HG03571 (cell line): ENCODE measurements at regions not wholly inside any gene's neighbourhood (a gene's known extent, or its start where the extent isn't known, plus 50 kb on each side); places are given as distances from the start of the nearest gene placed in this dataset.
"Not testable (repeated sequence)": the region's sequence is repeated elsewhere in the genome, so short reads cannot be mapped to it uniquely, and the experiment has no call there.

Source experiments
- ATAC-seq: cut with Tn5 transposase; IDR thresholded peaks from one replicate; pipeline ENCODE4 v1.9.1; 2021; ENCODE audit not compliant: unreplicated experiment

GRCh38 chr6:151671195-151671594 lies 136.3 kb upstream of the ESR1 start:
- ATAC-seq, result no peak

DNA sequence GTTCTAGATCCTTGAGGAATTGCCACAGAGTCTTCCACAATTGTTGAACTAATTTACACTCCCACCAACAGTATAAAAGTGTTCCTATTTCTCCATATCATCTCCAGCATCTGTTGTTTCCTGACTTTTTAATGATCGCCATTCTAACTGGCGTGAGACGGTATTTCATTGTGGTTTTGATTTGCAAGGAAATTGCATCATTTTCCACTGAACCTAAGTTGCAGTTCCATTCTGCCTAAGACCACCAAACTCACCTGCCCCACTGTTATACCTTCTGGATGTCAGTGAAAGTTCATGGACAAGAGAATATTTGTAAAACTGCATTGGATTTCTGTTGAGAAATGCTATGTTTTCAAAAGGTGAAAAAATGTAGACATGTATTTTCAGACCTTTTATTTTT lies 132.9 kb upstream of the ESR1 start:
- no peak for ATAC-seq

- peak; percentile 97 for ATAC-seq
Measured at GRCh38 chr6:151675746-151676459, 131.6 kb upstream of the ESR1 start.

GRCh38 chr6:151676460-151676945 lies 131.0 kb upstream of the ESR1 start:
- ATAC-seq, result no peak

DNA sequence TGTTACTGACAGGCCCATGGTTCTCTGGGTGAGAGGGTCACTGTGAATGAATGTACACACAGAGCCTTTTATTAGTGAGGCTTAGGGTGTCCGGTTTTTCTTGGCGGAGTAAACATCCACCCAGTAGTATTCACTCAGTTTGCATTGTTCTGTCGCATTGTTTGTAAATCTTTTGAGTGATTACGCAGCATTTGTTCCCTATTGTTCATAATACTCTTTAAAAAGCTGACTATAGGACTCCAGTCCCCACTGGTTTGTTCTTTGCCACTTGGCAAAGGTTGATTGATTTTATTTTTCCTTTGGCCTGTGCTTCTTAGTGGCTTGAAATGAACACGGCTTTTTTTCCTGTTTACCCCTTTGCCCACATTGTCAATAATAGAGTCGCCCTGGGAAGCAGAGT lies 130.1 kb upstream of the ESR1 start:
- no peak for ATAC-seq

- ATAC-seq, result no peak
Measured at GRCh38 chr6:151679081-151679480, 128.4 kb upstream of the ESR1 start.

DNA sequence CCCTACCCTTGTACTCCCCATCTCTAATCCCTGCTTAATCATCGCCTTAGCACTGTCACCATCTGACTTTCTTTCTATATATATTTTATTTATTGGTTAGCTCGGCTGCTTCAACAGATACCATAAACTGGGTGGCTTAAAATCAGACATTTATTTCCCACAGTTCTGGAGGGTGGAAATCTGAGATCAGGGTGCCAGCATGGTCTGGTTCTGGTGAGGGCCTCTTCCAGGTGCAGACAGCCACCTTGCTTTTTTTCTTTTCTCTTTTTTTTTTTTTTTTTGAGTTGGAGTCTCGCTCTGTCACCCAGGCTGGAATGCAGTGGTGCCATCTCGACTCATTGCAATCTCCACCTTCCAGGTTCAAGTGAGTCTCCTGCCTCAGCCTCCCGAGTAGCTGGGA lies 127.5 kb upstream of the ESR1 start:
- no peak for ATAC-seq

DNA sequence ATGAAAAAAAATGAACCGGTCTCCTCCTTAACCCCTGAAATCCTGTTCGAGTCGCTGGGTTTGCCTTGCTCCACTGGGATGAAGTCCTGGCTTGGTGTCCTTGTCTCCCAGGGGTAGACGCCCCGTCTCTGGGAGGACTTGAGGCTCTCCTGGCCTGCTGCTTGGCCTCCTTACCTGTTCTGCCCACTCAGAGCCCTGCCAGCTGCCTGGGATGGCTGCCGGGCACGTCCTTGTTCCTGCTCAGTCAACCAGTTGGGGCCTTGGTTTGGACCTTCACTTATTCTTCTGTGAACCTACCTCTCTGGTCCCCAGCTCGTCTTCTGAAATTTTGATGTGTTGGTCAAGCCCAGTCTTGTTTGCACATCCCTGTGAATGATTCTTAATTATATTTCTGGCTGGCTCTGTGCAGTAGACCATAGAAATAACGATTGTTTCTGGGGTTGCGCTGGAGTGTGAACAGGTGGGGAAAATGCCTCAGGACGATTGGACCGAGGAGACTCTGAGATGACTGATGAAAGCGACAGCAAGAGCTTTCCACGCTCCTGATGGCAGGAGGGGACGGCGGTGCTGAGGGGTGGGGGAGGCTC lies 126.5 kb upstream of the ESR1 start:
- ATAC-seq, result no peak

DNA sequence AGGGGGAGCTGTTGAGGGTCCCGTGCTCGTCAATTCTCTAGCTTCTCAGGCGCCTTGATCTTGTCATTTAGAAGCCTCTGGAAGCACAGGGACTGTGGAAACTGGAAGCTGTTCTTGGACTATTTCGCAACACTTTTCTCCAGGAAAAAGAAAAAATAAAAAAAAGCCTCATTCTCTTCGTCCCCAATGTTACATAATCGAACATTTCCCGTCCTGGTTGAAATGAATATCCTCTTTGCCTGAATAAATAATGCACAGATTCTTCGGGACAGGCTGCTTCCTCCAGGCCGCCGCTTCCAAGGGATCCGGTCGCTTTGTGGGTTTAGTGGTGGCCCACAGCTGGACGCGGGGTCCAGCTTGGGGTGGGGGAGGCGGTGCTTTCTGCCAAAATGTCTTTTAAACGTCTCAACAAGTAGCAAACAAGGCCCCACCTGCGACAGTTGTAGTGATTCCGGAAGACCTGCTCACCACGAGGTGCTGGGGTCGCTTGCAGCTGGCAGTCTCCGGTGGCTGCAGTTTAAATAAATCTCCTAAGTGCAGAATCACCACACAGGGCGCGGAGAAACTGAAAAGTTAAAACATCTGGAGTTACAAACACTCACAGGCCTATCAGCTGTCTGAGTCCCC lies 125.9 kb upstream of the ESR1 start:
- no peak for ATAC-seq

DNA sequence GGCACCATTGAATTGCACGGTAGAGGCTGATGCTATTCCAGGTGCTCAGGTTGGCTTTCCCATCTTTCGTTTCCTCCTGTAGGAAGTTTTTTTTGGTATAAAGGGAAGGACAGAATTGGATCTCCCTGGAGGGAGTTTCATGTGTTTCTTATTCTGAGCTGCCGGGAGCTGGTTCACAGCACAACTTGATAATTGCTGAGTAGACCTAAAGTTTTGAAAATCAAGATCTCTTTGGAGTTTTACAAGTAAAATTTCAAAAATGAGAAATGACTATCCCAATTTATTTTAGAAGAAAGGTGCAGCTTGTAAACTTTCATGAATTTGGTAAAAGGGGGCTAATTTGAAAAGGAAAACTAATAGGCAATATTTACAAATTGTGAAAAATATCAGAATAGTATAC lies 125.2 kb upstream of the ESR1 start:
- ATAC-seq, result no peak

DNA sequence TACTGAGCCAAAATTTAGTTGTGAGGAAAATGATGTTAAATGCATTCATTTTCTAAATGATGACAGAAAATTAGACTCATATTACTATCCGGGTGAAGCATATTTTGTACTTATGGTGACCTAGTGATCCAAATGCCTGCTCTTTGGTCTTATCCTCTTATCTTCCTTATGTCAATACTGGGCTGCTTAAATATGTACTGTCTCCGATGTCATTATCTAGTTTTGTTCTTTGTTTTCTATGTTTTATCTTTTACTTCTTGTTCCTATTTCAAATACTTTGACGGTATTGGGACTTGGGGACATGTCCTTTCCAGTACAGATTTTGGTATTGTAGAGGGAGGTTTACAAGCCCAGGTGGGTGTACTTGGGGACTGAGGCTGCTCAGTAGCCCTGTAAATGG lies 124.6 kb upstream of the ESR1 start:
- ATAC-seq, result no peak

DNA sequence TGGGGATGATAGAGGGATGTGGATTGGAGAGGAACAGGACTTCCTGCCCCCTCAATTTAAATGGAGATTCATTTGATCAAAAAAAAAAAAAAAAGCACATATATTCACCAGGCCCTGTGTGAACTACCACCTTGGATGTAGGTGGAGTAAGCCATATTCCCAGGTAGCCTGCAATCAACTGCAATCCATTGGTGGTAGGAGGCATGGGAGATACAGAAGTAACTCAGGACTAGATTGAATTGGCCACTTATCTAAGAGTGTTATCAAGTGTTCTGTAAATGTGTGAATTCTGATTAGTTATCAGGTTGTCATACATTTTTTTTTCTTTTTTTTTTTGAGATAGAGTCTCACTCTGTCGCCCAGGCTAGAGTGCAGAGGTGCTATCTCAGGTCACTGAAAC lies 124.1 kb upstream of the ESR1 start:
- no peak for ATAC-seq

DNA sequence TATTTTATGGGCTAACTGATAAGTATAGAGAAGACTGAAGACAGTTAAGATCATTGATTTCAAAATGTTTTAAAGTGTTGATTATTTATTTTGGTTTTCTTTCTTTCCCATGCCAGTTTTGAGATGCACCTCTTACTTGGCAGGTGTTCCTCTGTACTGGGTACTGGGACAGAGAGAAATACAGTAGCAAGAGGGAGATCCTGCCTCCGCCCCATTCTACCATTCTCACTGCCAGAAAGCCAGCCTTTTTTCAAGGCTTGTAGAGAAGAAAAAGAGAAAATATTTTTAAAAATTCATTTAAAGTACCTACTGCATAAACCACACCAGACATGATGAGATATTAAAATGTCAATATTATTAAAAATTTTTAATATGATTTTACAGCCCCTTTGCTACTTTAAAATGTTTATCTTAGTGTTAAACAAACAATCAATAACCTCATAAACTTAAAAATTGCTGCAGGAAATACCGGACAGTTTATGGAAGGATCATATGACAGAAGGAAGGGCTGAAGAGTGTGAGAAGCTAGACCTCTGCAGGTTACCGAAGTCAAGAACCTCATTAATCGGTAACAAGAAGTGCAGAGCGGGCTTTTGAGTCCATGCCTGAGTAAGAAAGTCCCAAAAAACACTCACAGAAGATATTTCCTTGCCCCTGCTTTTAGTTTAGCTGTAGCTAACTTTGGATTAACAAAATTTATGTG lies 117.8 kb upstream of the ESR1 start:
- no peak for ATAC-seq

GRCh38 chr6:151690303-151690702 lies 117.2 kb upstream of the ESR1 start:
- ATAC-seq, result peak; percentile 30

GRCh38 chr6:151690768-151691562 lies 116.5 kb upstream of the ESR1 start:
- ATAC-seq, result peak; percentile 95

DNA sequence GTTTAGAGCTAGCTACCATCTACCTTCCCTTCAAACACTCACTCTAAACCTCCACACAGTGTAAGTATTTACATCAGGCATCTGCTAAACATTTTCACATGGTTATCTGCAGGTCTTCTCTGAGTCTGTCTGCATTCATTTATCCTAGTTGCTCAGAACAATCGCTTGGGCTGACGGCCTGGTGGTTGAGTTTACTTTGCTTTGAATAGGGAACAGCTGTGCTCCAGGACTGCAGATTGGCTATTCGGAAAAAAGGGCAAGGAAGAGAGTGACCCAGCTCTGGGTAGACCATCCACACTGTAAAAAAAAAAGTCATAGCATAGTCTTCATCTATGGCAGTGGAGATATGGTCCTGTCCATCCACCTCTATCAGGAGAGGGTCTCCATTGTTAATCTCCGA lies 115.3 kb upstream of the ESR1 start:
- no peak for ATAC-seq

DNA sequence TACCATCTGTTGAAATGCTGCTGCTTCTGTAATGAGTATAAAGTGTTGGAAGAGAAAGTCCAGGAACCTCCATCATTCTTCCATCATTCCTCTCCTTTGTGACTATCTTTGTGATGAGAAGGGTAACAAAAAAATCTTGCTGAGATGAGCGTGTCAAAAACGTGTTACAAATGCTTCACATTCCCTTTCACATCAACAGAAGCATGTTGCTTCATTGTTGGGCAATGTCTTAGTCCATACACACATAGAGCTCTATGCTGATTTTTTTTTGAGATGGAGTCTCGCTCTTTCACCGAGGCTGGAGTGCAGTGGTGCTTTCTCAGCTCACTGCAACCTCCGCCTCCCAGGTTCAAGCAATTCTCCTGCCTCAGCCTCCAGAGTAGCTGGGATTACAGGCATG lies 114.1 kb upstream of the ESR1 start:
- ATAC-seq, result no peak

GRCh38 chr6:151695156-151695555 lies 112.3 kb upstream of the ESR1 start:
- ATAC-seq, result no peak

- ATAC-seq, result not testable (repeated sequence)
Measured at GRCh38 chr6:151696302-151696701, 111.2 kb upstream of the ESR1 start.

GRCh38 chr6:151698931-151699700 lies 108.4 kb upstream of the ESR1 start:
- ATAC-seq, result no peak
